ENCODE measurements at regions not wholly inside any gene's neighbourhood (a gene's known extent, or its start where the extent isn't known, plus 50 kb on each side); places are given as distances from the start of the nearest gene placed in this dataset.

DNA sequence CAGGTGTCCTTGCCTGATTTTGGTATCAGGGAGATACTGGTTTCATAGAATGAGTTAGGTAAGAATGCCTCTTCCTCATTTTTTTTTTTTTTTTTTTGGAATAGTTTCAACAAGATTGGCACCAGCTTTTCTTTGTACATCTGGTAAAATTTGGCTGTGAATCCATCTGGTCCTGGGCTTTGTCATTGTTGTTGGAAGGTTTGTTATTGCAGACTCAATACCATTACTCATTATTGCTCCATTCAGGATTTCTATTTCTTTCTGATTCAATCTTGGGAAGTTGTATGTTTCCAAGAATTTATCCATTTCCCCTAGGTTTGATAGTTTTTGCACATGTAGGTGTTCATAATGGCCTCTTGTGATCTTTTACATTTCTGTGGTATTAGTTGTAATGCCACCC lies 126.0 kb upstream of the KITLG start:
- TF ChIP-seq EZH2 (IDR thresholded peaks at IDR 0.05; ENCODE audit: low read length, unreplicated experiment) = no peak
- TF ChIP-seq, protein P1, sequence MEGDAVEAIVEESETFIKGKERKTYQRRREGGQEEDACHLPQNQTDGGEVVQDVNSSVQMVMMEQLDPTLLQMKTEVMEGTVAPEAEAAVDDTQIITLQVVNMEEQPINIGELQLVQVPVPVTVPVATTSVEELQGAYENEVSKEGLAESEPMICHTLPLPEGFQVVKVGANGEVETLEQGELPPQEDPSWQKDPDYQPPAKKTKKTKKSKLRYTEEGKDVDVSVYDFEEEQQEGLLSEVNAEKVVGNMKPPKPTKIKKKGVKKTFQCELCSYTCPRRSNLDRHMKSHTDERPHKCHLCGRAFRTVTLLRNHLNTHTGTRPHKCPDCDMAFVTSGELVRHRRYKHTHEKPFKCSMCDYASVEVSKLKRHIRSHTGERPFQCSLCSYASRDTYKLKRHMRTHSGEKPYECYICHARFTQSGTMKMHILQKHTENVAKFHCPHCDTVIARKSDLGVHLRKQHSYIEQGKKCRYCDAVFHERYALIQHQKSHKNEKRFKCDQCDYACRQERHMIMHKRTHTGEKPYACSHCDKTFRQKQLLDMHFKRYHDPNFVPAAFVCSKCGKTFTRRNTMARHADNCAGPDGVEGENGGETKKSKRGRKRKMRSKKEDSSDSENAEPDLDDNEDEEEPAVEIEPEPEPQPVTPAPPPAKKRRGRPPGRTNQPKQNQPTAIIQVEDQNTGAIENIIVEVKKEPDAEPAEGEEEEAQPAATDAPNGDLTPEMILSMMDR (conservative IDR thresholded peaks at IDR 0.05; ENCODE audit: low read depth, low read length) = no peak
- no peak for TF ChIP-seq EZH2phosphoT487 (IDR thresholded peaks at IDR 0.05; ENCODE audit: borderline replicate concordance, low read length)
